Adrenal gland (tissue), 5 donors: ENCODE measurements at regions not wholly inside any gene's neighbourhood (a gene's known extent, or its start where the extent isn't known, plus 50 kb on each side); places are given as distances from the start of the nearest gene placed in this dataset.

Experiments used
- POLR2A ChIP-seq, 2 donors: fragments of 450-650 bp; IDR thresholded peaks; one replicate each; pipeline ENCODE4 v1.6.1; 2017; ENCODE audit warnings: antibody characterized with exemption in 2 of 2, mild to moderate bottlenecking in 2 of 2, moderate library complexity in 1 of 2
- TF ChIP-seq, protein P1 (sequence below), 6 experiments: fragments of 450-650 bp in 4 of 6; fragments of 200-600 bp in 2 of 6; sonication (generic) in 1 of 6; IDR thresholded peaks; 1 replicate in 5 of 6; 2 replicates in 1 of 6; pipeline versions ENCODE4 v1.5.1 to v1.8.0; 2016 to 2021; ENCODE audit warnings: antibody characterized with exemption in 6 of 6, mild to moderate bottlenecking in 2 of 6, moderate library complexity in 1 of 6
- donor health status: DM: no; HTN: no; CAD: no.

DNA sequence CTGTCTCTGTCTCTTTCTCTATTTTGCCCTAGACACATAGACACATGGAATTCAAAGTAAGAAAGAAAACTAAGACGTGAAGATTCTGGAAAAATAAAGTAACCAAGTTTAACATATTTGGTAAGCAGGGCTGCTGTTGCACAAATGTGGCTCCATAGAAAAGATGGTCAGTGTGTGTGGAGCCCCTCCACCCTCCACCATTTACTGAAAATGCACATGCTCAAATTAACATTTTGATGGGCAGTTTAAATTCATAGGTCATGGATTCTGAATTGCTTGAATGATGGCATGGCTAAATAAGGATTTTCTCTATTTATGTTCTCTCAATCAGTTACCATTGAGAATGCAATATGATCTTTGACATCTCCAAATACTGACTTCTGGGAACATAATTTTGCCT is 165.5 kb upstream of the CHRM2 start:
- TF ChIP-seq, protein P1, sequence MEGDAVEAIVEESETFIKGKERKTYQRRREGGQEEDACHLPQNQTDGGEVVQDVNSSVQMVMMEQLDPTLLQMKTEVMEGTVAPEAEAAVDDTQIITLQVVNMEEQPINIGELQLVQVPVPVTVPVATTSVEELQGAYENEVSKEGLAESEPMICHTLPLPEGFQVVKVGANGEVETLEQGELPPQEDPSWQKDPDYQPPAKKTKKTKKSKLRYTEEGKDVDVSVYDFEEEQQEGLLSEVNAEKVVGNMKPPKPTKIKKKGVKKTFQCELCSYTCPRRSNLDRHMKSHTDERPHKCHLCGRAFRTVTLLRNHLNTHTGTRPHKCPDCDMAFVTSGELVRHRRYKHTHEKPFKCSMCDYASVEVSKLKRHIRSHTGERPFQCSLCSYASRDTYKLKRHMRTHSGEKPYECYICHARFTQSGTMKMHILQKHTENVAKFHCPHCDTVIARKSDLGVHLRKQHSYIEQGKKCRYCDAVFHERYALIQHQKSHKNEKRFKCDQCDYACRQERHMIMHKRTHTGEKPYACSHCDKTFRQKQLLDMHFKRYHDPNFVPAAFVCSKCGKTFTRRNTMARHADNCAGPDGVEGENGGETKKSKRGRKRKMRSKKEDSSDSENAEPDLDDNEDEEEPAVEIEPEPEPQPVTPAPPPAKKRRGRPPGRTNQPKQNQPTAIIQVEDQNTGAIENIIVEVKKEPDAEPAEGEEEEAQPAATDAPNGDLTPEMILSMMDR (IDR thresholded peaks at IDR 0.05): no peak
- no peak for TF ChIP-seq POLR2A (IDR thresholded peaks at IDR 0.05)
